Spleen (tissue), 11 donors: ENCODE measurements at regions not wholly inside any gene's neighbourhood (a gene's known extent, or its start where the extent isn't known, plus 50 kb on each side); places are given as distances from the start of the nearest gene placed in this dataset.

Experiments
- DNase-seq: peaks from one replicate; pipeline ENCODE4 v3.0.0-alpha.2; 2020
- H3K27ac ChIP-seq, 8 donors: fragments of 200-600 bp; sonication (generic) in 7 of 8; 1 replicate in 4 of 8; 2 replicates in 4 of 8; pipeline versions ENCODE4 v1.5.0 to v1.8.0; 2016 to 2021; ENCODE audit warnings: inconsistent platforms in 4 of 8, mild to moderate bottlenecking in 4 of 8, moderate library complexity in 1 of 8
- H3K27me3 ChIP-seq, 7 donors: fragments of 200-600 bp; sonication (generic) in 6 of 7; replicated peaks in 1 of 7; 1 replicate in 4 of 7; 2 replicates in 3 of 7; pipeline versions ENCODE4 v1.5.0 to v1.8.0; 2016 to 2021; ENCODE audit warnings: inconsistent platforms in 3 of 7, mild to moderate bottlenecking in 1 of 7
- H3K36me3 ChIP-seq, 6 donors: fragments of 200-600 bp; sonication (generic) in 5 of 6; 1 replicate in 4 of 6; 2 replicates in 2 of 6; pipeline versions ENCODE4 v1.5.0 to v1.8.0; 2016 to 2021; ENCODE audit warnings: inconsistent platforms in 2 of 6
- H3K4me1 ChIP-seq, 6 donors: fragments of 200-600 bp; sonication (generic) in 5 of 6; 1 replicate in 3 of 6; 2 replicates in 3 of 6; pipeline versions ENCODE4 v1.5.0 to v1.8.0; 2016 to 2021; ENCODE audit warnings: inconsistent platforms in 3 of 6
- H3K4me3 ChIP-seq, 8 donors: fragments of 200-600 bp; sonication (generic) in 7 of 8; 1 replicate in 4 of 8; 2 replicates in 4 of 8; pipeline versions ENCODE4 v1.5.0 to v1.8.0; 2016 to 2021; ENCODE audit warnings: inconsistent platforms in 4 of 8, mild to moderate bottlenecking in 4 of 8, moderate library complexity in 2 of 8
- H3K9me3 ChIP-seq, 8 donors: fragments of 200-600 bp; sonication (generic) in 7 of 8; 1 replicate in 4 of 8; 2 replicates in 4 of 8; pipeline versions ENCODE4 v1.5.0 to v1.8.0; 2016 to 2021; ENCODE audit warnings: inconsistent platforms in 4 of 8
- POLR2A ChIP-seq, 3 donors: fragments of 450-650 bp; IDR thresholded peaks; one replicate each; pipeline ENCODE4 v1.5.1; 2017; ENCODE audit warnings: antibody characterized with exemption in 3 of 3, mild to moderate bottlenecking in 1 of 3
- POLR2AphosphoS5 ChIP-seq, 3 donors: sonication (generic); formaldehyde crosslinking; IDR thresholded peaks; one replicate each; pipeline ENCODE4 v1.5.1; 2017; ENCODE audit warnings: antibody characterized with exemption in 3 of 3
- WGBS, 5 donors: extraction: QIAGEN DNeasy Blood & Tissue Kit in 3 of 5; methylation state at CpG; one replicate each; pipeline versions ENCODE4 v1.1.5 to v1.1.7; 2013 to 2018; 5-methylcytosine and 5-hydroxymethylcytosine counted together
- intact Hi-C: fragments of 100-400 bp; cut with DNase I; formaldehyde crosslinking; loops from one replicate; pipeline ENCODE4 v1.15.0; 2023; ENCODE audit warnings: low total_unique reads
- TF ChIP-seq, protein P1 (sequence below), 11 experiments: fragments of 200-600 bp in 7 of 11; fragments of 450-650 bp in 4 of 11; sonication (generic) in 4 of 11; IDR thresholded peaks in 8 of 11; conservative IDR thresholded peaks in 3 of 11; 1 replicate in 7 of 11; 2 replicates in 4 of 11; pipeline versions ENCODE4 v1.4.0 to v1.8.0; 2016 to 2021; ENCODE audit warnings: antibody characterized with exemption in 11 of 11, inconsistent platforms in 4 of 11, mild to moderate bottlenecking in 1 of 11
- donor health status: healthy with polysubstance abuse.
- donor health status: DM: no; HTN: no; CAD: no; lungs with moderate emphysema.
- donor health status: DM: no; HTN: no; CAD: no.
- donor health status: Bipolar disorder and iron deficiency.
- donor health status: healthy.
- donor health status: DM: no; HTN: no; CAD: no.
- donor health status: DM: yes; HTN: yes; CAD: no.

DNA sequence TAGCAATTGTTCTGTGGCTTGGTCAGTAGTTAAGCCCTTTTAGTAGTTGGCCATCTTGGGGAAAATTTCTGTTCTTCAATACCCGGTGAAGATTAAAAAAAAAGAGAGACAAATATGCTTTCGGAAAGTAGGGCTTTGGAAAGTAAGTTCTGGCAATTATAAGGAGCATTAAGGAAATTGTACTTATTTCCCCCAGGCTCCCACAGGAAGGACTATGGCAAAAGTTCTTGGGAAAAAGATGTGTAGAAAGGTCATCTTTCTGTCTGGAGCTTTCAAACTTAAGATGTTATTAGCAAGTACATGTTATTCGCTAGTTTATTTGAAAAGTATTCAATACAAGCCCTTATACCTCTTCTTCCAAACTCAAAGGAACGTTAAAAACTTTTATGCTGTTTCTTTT, 144.5 kb downstream of the MTX2 start:
- Histone ChIP-seq H3K4me3 (no peak overlapping the region), H3K27ac (no peak overlapping the region), H3K9me3 (no peaks in the 10 kb centered on the region), H3K4me1 (no peaks in the 10 kb centered on the region), H3K36me3 (no peaks in the 10 kb centered on the region), H3K27me3 (peaks cover 0 to 29% (median 0%) of the 10 kb centered on the region in 7 donors)
- WGBS, 5 donors, result 78 to 90% (median 83%) methylated on average over 4 of the region's 4 CpGs
- intact Hi-C loops, result no loop called here
- TF ChIP-seq POLR2AphosphoS5 (IDR thresholded peaks at IDR 0.05), result no peak
- TF ChIP-seq, protein P1, sequence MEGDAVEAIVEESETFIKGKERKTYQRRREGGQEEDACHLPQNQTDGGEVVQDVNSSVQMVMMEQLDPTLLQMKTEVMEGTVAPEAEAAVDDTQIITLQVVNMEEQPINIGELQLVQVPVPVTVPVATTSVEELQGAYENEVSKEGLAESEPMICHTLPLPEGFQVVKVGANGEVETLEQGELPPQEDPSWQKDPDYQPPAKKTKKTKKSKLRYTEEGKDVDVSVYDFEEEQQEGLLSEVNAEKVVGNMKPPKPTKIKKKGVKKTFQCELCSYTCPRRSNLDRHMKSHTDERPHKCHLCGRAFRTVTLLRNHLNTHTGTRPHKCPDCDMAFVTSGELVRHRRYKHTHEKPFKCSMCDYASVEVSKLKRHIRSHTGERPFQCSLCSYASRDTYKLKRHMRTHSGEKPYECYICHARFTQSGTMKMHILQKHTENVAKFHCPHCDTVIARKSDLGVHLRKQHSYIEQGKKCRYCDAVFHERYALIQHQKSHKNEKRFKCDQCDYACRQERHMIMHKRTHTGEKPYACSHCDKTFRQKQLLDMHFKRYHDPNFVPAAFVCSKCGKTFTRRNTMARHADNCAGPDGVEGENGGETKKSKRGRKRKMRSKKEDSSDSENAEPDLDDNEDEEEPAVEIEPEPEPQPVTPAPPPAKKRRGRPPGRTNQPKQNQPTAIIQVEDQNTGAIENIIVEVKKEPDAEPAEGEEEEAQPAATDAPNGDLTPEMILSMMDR (IDR thresholded peaks at IDR 0.05 in 8 of 11, conservative IDR thresholded peaks at IDR 0.05 in 3 of 11), result no peak
- TF ChIP-seq POLR2A (IDR thresholded peaks at IDR 0.05), result no peak
- DNase-seq, result no peak

DNA sequence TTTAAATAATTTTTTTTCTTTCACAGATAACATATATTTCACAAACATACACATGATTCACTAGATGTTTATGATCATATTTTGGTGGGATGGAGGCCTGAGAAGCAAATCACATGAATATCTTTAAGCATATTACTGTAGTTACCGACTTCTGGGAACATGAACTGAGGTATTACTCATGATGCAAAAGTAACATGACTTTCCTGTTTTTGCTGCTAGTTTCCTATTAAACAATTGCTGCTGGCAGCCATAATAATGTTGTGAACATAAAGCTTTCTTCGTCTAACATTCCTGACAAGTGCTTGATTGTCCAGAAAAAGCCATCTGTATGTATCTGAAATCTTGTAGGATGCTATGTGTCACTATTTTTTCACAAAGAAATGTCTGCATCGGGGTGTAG, 145.4 kb downstream of the MTX2 start:
- TF ChIP-seq POLR2A (IDR thresholded peaks at IDR 0.05), result no peak
- TF ChIP-seq, protein P1 (IDR thresholded peaks at IDR 0.05 in 8 of 11, conservative IDR thresholded peaks at IDR 0.05 in 3 of 11), result no peak
- TF ChIP-seq POLR2AphosphoS5 (IDR thresholded peaks at IDR 0.05), result no peak
- Histone ChIP-seq H3K9me3 (no peaks in the 10 kb centered on the region), H3K27ac (no peak overlapping the region), H3K4me3 (no peak overlapping the region), H3K4me1 (no peaks in the 10 kb centered on the region), H3K27me3 (peaks cover 0 to 29% (median 0%) of the 10 kb centered on the region in 7 donors), H3K36me3 (no peaks in the 10 kb centered on the region)
- intact Hi-C loops, result no loop called here
- 77 to 93% (median 85%) methylated on average over 3 of the region's 3 CpGs for WGBS, 5 donors
- DNase-seq, result no peak

DNA sequence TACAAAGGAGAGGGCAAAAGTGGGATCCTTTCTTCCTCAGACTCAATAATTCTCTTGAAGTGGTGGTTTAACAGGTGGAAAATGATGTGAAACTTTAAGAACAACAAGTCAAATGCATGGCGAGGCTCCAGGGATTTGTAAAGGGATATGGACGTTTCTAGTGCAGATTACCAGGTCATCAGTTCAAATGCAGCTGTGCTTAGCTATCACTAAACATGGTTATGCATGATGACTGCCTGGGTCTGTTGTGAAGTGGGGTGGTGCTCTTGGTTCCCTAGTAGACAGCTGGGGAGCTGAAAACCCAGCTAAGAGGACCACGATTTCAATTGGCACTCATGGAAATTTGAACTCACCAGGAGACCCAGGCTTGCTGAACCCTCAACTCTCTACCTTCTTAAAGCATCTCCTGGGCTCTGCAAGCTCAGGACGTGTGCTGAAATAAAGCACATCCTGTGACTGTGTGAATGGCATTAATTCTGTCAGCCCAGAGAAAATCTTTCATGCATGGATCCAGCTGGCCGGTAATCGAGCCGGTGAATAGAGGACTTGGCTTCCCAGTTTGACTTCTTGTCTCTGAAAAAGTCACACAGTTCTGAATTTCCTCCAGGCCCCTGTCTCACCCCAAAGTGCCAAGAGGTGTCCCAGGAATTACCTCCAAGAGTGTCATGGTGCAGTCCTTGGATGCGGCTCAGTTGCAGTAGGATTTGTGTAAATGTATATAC, 146.1 kb downstream of the MTX2 start:
- Histone ChIP-seq H3K36me3 (no peaks in the 10 kb centered on the region), H3K9me3 (no peaks in the 10 kb centered on the region), H3K4me3 (no peak overlapping the region), H3K27ac (no peak overlapping the region), H3K27me3 (peaks cover 0 to 29% (median 0%) of the 10 kb centered on the region in 7 donors), H3K4me1 (no peaks in the 10 kb centered on the region)
- WGBS, 5 donors, result 73 to 83% (median 78%) methylated on average over 8 of the region's 8 CpGs
- TF ChIP-seq, protein P1 (IDR thresholded peaks at IDR 0.05 in 8 of 11, conservative IDR thresholded peaks at IDR 0.05 in 3 of 11), result no peak
- TF ChIP-seq POLR2AphosphoS5 (IDR thresholded peaks at IDR 0.05) (no peak), POLR2A (IDR thresholded peaks at IDR 0.05) (no peak)
- no peak for DNase-seq
- intact Hi-C loops, result no loop called here

DNA sequence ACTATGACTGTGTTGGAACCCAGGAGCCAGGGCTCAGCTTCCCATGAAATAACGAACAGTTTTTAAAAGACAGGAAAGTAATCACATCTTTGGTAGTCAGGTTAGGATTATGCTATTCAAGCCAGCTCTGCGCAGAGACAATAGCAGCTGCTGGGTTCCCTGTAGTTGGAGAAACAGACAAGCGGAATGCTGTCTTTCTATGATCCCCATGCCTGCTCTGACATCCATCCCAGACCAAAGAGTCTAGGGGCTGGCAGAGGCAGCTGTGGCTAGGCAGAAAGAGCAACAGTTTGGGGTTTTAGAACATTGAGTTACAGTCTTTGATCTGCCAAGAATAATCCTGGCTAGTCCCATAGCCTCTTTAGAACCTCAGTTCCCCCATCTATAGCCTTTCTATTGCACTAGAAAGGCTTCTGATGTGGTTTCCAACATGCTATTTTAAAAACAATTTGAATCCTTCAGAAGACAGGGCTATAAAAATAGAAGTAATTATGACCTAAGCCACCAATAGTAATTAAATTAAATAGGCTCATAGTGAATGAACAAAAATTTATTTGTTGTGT, 146.8 kb downstream of the MTX2 start:
- Histone ChIP-seq H3K4me3 (no peak overlapping the region), H3K27me3 (peaks cover 0 to 26% (median 0%) of the 10 kb centered on the region in 7 donors), H3K9me3 (no peaks in the 10 kb centered on the region), H3K36me3 (no peaks in the 10 kb centered on the region), H3K27ac (no peak overlapping the region), H3K4me1 (no peaks in the 10 kb centered on the region)
- DNase-seq, result no peak
- intact Hi-C loops, result no loop called here
- no peak for TF ChIP-seq POLR2A (IDR thresholded peaks at IDR 0.05)
- no peak for TF ChIP-seq POLR2AphosphoS5 (IDR thresholded peaks at IDR 0.05)
- TF ChIP-seq, protein P1 (IDR thresholded peaks at IDR 0.05 in 8 of 11, conservative IDR thresholded peaks at IDR 0.05 in 3 of 11), result no peak
- 75 to 97% (median 90%) methylated on average over 3 of the region's 3 CpGs for WGBS, 5 donors
